ENCODE measurements at regions not wholly inside any gene's neighbourhood (a gene's known extent, or its start where the extent isn't known, plus 50 kb on each side); places are given as distances from the start of the nearest gene placed in this dataset.

GRCh38 chr7:94182721-94183120, 178.6 kb upstream of the BET1 start:
- Histone ChIP-seq H3K79me2 (ENCODE audit: control insufficient read depth, insufficient read depth, low read length) (no peaks in the 10 kb centered on the region), H3K27me3 (ENCODE audit: control insufficient read depth, insufficient read depth, low read length) (no peaks in the 10 kb centered on the region), H2AFZ (ENCODE audit: low read length) (no peak overlapping the region), H3K9me3 (ENCODE audit: control insufficient read depth, insufficient read depth, low read depth, low read length) (no peaks in the 10 kb centered on the region), H3K36me3 (ENCODE audit: control insufficient read depth, insufficient read depth, low read length) (no peaks in the 10 kb centered on the region), H4K20me1 (ENCODE audit: control insufficient read depth, extremely low read depth, insufficient read depth, low read length) (no peaks in the 10 kb centered on the region), H3K4me2 (ENCODE audit: extremely low read depth, insufficient read depth, low read length) (peak overlapping the region; percentile 39), H3K4me3 (replicated peaks in 1 of 4; ENCODE audit: control extremely low read depth in 1 of 4, insufficient read depth in 1 of 4, low read depth in 3 of 4, low read length in 4 of 4) (no peak overlapping the region), H3K9ac (ENCODE audit: insufficient read depth, low read length) (no peak overlapping the region), H3K4me1 (ENCODE audit: control insufficient read depth, extremely low read depth, insufficient read depth, low read length) (peaks cover 14% of the 10 kb centered on the region), H3K27ac (ENCODE audit: insufficient read depth, low read length) (peak overlapping the region; percentile 94)
- TF ChIP-seq EZH2 (IDR thresholded peaks at IDR 0.05; ENCODE audit: low read length, missing control alignments) (no peak), CTCF (conservative IDR thresholded peaks at IDR 0.05 in 1 of 2, IDR thresholded peaks at IDR 0.05 in 1 of 2; ENCODE audit: low read depth in 1 of 2, low read length in 2 of 2) (no peak)
- peak in 1 of 2 donors; percentile 21 for DNase-seq (ENCODE audit: low read depth in 2 of 2)

- peak overlapping the region; percentile 94 for H3K27ac ChIP-seq (ENCODE audit: insufficient read depth, low read length)
- H3K4me3 ChIP-seq (replicated peaks in 1 of 4; ENCODE audit: control extremely low read depth in 1 of 4, insufficient read depth in 1 of 4, low read depth in 3 of 4, low read length in 4 of 4), result no peak overlapping the region
- no peaks in the 10 kb centered on the region for H3K79me2 ChIP-seq (ENCODE audit: control insufficient read depth, insufficient read depth, low read length)
- no peaks in the 10 kb centered on the region for H3K36me3 ChIP-seq (ENCODE audit: control insufficient read depth, insufficient read depth, low read length)
- H3K9ac ChIP-seq (ENCODE audit: insufficient read depth, low read length), result peak overlapping the region; percentile 48
- H3K4me2 ChIP-seq (ENCODE audit: extremely low read depth, insufficient read depth, low read length), result peak overlapping the region; percentile 39
- TF ChIP-seq CTCF (conservative IDR thresholded peaks at IDR 0.05 in 1 of 2, IDR thresholded peaks at IDR 0.05 in 1 of 2; ENCODE audit: low read depth in 1 of 2, low read length in 2 of 2) (no peak), EZH2 (IDR thresholded peaks at IDR 0.05; ENCODE audit: low read length, missing control alignments) (no peak)
- H3K27me3 ChIP-seq (ENCODE audit: control insufficient read depth, insufficient read depth, low read length), result no peaks in the 10 kb centered on the region
- H3K4me1 ChIP-seq (ENCODE audit: control insufficient read depth, extremely low read depth, insufficient read depth, low read length), result peaks cover 14% of the 10 kb centered on the region
- DNase-seq (ENCODE audit: low read depth in 2 of 2), result peak; percentile 99 to 100
- H3K9me3 ChIP-seq (ENCODE audit: control insufficient read depth, insufficient read depth, low read depth, low read length), result no peaks in the 10 kb centered on the region
- no peak overlapping the region for H2AFZ ChIP-seq (ENCODE audit: low read length)
- no peaks in the 10 kb centered on the region for H4K20me1 ChIP-seq (ENCODE audit: control insufficient read depth, extremely low read depth, insufficient read depth, low read length)
Observed at GRCh38 chr7:94183289-94183749, 179.2 kb upstream of the BET1 start.

- Histone ChIP-seq H4K20me1 (ENCODE audit: control insufficient read depth, extremely low read depth, insufficient read depth, low read length) (no peaks in the 10 kb centered on the region), H3K27ac (ENCODE audit: insufficient read depth, low read length) (peak overlapping the region; percentile 94), H3K79me2 (ENCODE audit: control insufficient read depth, insufficient read depth, low read length) (no peaks in the 10 kb centered on the region), H3K27me3 (ENCODE audit: control insufficient read depth, insufficient read depth, low read length) (no peaks in the 10 kb centered on the region), H3K9me3 (ENCODE audit: control insufficient read depth, insufficient read depth, low read depth, low read length) (no peaks in the 10 kb centered on the region), H2AFZ (ENCODE audit: low read length) (no peak overlapping the region), H3K4me3 (replicated peaks in 1 of 4; ENCODE audit: control extremely low read depth in 1 of 4, insufficient read depth in 1 of 4, low read depth in 3 of 4, low read length in 4 of 4) (no peak overlapping the region), H3K36me3 (ENCODE audit: control insufficient read depth, insufficient read depth, low read length) (no peaks in the 10 kb centered on the region), H3K4me1 (ENCODE audit: control insufficient read depth, extremely low read depth, insufficient read depth, low read length) (peaks cover 14% of the 10 kb centered on the region), H3K4me2 (ENCODE audit: extremely low read depth, insufficient read depth, low read length) (peak overlapping the region; percentile 25), H3K9ac (ENCODE audit: insufficient read depth, low read length) (no peak overlapping the region)
- TF ChIP-seq CTCF (conservative IDR thresholded peaks at IDR 0.05 in 1 of 2, IDR thresholded peaks at IDR 0.05 in 1 of 2; ENCODE audit: low read depth in 1 of 2, low read length in 2 of 2), result no peak
- TF ChIP-seq EZH2 (IDR thresholded peaks at IDR 0.05; ENCODE audit: low read length, missing control alignments), result no peak
- no peak for DNase-seq (ENCODE audit: low read depth in 2 of 2)
Observed at GRCh38 chr7:94183891-94184290, 179.7 kb upstream of the BET1 start.
